NCI-H345 treated with DMSO at 0.1 percent for 48 hours (cell line): ENCODE measurements at regions not wholly inside any gene's neighbourhood (a gene's known extent, or its start where the extent isn't known, plus 50 kb on each side); places are given as distances from the start of the nearest gene placed in this dataset.
A peak's percentile ranks its signal among the peaks of the same experiment; 100 is the strongest.

Experiments
- DNase-seq: peaks from one replicate; lab custom pipeline; 2025; ENCODE audit not compliant: unreplicated experiment; lab: John Stamatoyannopoulos, UW

DNA sequence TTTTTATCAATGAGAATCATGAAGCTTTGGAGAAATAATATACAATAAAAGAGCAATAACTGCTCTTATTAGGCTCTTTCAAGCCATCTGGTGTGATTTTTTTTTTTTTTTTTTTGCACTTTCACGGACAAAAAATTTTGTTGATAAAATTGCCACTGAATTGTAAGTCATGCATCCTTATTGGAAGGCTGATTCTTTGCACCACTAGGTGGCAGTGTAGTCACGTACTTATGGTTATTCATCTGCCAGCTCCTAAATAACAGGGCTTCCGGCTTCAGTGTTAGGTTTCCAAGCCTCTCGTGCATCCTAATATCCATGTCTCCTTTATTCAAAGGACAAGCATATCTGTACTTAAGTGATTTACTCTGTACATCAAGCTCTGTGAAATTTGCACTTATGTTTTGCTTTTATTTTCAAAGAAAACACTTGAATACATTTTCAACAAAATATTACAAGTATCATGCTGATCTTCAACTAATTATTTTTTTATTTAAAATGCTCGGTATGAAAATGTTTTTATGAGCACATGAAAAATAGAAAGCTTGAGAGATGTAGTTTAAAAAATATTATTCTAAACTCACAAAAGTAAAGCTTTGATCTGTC, 1578.3 kb upstream of the TENM3 start:
- DNase-seq: peak; percentile 15

DNA sequence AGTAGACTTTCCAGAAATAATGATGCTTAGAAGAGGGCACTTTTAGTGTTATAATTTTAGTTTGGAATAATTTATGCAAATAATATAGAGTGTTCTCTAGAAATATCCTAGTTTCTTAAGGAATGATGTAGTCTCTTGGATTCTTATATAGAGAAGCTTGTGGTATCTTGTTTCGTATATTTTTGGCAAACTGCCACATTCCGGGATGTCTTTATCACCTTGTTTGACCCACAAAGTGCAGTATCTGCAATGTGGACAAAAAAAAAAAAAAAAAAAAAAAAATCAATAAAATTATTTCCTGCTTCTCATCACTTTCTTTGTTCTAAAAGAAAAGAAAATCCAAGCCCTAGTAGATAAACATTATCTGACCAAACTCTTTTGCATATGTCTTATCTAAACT, 1577.7 kb upstream of the TENM3 start:
- no peak for DNase-seq

DNA sequence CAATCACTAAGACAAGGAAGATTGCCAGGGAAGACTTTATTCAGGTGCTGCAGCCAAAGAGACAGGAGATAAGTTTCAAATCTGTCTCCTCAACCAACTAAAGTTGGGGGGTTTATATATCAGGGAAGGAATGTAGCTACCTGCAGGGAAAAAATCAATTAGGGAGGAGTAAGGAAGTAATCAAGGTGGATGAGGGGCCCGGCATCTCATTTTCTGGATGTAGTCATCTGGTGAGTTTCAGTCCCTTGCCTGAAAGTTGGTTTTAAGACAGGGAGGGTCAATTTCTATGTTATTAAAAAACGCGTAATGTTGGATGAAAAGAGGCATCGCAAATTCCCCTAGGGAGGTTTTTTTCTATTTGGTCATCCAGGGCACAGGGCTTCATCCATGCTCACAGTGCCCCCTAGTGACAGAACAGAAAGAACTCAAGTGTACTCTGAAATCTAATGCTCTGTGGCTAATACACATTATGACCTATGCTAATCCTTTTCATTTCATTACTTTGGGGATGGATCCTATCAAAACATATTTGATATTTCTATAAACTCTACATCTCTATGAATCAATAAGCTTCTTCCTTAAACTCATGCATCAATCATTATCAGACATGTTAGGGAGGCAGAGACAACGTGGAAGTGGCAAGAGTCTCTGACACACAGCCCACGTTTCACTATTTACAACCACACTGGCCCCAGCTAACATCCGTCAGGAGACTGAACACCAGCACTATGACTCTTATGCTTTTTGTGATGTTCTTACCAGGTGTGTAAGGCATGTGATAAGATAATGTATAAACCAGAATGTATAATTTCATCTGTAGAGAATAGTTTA, 1577.0 kb upstream of the TENM3 start:
- no peak for DNase-seq

DNA sequence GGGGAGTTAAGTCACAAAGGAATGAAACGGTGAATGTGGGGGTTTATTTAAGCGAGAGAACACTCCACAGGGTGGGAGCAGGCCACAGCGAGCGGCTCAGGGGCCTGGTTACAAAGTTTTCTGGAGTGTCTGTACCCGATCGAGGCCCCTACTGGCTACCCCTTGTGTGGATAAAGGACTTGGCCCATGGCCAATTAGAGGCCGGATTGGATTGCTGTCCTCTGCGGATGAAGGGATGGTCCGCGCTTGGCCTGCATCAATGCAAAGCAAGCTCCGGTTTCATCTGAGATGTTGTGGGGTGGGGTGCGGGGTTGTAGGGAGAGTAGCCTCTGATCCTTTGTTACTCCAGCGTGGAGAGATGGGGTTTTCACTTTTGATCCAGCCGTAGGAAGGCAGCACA, 1574.5 kb upstream of the TENM3 start:
- DNase-seq: no peak

DNA sequence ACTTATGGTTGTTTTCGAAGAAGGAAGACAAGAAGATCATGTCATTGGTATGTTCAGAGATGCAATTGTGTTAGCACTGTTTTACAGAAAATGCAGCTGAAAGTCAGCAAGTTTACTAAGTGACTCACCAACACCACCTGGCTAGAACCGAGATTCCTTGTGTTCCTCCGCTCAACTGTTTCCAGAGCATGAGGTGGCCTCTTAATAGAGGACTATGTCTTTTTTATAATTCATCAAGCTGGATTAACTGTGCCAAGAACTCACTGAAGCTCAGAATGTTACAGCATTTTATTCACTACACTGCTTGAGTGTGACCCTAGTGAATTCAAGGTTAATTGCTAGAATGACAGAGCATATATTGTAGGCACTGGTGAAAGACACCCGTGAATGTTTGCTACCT, 1573.5 kb upstream of the TENM3 start:
- no peak for DNase-seq

DNA sequence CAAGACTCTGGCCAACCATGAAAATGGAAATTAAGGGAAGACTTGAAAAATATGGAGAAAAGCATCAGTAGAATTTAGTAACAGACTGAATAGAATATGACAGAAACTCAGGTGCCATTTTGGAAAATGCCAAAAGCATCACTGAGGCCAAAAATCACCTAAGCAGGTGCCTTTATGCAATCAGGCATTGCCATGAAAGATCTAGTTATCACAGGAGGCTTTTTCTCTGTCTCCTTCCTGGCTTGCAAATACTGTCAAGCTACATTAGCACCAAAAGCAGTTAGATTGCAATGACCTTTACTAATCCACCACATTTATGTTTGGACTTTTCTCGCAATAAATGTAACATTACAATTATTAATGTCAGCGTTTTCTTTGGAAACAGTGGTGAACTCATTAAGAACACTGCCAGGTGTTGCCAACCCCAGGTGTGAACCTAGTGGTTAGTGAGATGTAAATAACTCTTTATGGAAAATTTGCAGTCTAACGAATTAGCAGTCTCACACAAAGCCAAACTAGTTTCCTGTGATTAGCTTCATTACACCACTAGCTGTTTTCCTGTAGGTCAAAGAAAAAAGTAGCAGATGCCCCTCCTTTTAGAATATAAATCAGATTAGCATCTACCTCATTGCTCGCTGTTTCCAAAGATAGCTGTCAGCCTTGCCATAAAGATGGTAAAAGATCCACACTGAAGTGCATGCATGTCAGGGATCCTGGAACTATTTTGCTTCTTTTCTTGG, 1568.4 kb upstream of the TENM3 start:
- no peak for DNase-seq

DNA sequence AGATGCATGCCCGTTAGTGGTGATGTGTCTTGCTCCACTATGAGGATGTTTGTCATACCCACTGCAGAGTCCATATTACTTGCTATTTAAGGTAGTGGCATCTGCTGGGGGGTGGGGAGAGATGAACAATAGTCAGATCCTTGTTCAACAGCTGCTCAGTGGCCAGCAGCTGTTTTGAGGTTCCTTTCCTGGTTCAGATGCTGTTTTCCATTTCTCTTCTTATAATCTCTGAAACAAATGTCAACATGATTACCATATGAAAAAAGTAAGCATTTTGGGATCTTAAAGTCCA, 1567.9 kb upstream of the TENM3 start:
- DNase-seq: no peak

DNA sequence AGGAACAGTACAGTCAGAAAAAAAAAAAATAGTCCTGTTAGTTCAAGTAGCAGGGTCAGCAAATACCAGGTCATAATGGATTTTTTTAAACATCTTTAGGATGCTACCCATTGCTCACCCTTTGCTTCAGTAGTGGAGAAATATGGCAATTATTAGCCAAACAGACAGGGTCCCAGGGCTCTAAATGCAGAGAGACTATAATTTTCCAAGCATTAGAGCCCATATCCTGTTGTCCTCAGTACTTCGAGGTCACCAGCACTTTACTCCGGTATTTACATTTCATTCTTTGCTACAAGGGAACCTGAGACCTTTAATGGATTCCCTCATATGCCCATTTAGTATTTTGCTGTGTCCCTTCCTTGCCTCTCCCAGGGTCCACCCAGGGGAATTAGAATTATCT, 1562.9 kb upstream of the TENM3 start:
- DNase-seq: no peak

DNA sequence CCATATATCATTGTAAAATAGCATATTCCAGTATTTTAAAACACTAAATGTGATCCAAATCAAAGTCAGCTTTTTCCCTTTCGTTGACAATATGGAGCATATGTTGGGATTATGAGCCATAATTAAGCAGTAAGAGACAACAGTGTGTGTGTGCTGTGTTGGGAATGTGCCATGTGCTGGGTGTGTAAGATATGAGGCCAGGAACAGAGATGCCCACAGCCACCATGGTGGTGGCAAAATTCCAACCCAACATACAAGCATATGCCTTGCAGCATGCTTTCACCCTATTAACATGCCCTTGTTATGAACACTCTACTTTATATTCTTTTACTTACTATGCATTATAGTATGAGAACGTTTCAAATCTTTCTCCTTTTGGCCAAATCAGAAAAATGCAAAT, 1560.4 kb upstream of the TENM3 start:
- no peak for DNase-seq

DNA sequence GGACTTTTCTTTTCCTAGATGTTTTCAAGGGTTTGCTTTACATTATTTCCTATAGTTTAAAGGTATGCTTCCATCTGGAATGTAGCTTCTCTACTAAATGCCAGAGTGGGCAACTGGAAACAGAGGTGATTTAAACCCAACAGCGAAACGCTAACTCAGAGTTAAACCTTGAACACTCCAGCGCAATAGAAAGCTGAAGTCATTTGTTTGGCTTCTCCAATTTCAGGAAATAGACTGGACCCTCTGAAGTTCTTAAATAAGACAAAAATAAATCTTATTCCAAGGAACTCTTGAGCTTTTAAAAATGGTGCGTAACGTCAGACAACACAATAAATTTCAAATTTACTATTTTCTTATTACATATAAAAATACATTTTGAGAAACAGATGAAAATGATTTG, 1560.0 kb upstream of the TENM3 start:
- no peak for DNase-seq

DNA sequence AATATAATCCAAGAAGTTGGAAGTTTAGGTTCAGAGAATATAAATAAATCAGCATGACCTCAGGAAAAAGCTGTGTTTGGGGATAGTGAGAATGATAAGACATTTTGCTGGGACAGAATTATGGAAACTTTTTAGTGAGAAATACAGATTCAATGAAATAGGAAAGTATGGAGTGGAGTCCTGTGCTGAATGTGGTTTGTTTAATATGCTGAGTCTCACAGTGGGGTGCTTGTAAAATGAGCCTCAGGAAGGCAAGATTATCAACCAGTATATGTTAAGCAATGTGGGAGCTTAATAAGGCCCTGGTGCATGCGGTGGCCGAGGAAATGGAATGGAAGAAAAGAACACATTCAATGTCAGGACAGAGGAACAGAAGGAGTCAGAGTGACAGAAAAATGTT, 1554.7 kb upstream of the TENM3 start:
- DNase-seq: no peak

DNA sequence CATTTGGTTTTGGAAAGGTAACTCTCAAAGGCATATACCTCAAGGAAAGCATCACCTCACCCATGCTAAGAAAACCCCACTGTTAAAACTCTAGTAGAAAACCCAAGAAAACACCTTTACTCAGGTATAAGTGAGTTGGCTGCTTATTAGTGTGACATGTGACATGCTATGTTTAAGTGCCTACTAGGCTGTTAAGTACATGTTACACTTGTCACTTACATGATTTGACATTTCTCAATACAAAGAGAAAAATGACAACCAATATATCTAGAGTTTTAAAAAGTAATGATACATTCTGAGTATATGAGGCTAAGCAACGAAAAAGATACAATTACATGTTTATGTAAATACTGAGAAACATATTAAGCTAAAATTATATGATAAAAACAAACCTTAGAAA, 1548.3 kb upstream of the TENM3 start:
- no peak for DNase-seq

DNA sequence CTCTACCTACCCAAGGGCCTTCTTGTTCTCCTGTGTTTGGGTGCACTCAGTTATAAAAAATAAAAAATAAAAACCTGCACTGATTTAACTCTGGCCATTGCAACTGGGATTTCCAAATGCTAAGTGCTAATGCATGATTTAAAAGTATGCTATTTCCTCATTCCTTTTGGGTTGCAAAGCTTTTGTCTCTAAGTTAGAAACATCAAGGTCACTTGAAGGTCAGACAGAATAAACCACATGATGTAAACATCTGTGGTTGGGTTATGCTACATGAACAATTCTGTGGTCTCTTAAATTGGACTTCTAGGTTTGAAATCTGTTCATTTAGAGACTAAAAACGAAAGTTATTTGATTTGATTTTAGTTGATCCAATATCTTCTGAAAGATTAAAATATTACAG, 1547.4 kb upstream of the TENM3 start:
- DNase-seq: no peak

DNA sequence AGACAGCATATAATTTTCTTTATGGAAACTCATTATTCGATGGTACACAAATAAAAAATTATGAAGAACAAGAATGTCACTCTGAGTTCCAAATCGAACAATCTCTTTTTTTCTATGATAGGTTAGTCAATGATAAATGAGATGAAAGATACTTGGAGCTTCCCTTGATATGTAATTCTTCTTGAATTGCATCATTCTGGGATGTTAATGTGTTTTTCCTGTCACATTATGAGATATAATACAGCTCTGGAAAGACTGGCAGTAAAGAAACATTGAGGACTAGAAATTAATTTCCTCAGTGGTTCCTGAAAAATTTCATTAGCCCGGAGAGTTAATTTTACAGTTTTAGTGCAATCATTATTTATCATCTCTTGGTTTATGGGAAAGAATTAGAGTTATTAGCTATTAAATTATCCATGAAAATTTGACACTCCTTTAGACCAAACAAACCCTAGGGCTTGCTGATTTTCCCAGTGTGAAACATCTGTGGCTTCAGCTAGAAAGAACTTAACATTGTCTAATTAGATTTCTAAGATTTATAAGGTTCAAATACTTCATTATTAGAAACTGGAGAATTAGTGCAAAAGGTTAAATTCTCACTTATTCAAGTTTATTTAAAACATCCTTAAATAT, 1546.6 kb upstream of the TENM3 start:
- DNase-seq: no peak

DNA sequence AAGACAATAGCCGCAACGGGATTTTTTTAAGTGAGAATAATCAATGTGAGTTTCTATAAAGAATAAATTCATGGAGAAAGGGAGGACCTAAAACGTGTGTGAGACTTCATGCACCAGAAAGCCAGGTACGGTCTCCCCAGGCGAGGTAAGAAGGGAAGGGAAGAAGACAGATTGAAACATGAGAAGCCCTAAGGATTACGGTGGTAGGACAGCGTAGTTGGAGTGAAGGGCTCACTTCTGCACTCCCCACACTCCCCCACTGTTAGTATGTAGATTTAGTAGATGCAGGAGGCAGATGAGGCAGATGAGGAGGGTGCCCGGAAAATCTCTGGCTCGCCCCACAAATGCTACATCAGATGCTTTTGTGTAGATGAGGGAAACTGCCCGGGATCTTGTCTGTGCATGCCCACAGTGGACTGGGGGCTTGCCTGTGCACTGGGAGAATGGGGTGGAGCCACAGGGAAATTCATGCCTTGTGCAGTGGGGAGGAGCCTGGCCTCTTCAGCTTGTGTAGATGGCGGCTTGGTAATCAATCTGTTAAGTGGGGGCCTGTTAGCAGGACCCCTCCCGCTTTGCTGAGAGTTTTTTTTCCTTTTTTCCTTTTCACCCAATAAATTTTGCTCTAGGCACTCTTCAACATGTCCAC, 1544.5 kb upstream of the TENM3 start:
- no peak for DNase-seq

DNA sequence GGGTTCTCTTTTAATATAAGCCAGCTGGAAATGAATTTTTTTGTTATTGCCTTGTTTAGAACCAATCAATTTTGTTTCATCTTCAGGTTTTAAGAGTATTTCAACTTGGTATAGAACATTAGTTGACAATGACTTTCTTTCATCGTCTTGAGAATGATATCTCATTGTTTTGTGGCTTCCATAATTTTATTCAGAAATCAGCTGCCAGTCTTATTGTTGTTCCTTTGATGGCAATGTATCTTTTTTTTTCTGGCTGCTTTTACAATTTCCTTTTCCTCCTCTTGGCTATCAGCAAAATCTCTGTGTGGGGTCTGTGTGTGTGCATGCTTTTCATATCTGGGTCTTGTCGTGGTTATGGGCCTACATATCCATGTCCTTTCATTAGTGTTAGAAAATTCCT, 1536.4 kb upstream of the TENM3 start:
- no peak for DNase-seq

DNA sequence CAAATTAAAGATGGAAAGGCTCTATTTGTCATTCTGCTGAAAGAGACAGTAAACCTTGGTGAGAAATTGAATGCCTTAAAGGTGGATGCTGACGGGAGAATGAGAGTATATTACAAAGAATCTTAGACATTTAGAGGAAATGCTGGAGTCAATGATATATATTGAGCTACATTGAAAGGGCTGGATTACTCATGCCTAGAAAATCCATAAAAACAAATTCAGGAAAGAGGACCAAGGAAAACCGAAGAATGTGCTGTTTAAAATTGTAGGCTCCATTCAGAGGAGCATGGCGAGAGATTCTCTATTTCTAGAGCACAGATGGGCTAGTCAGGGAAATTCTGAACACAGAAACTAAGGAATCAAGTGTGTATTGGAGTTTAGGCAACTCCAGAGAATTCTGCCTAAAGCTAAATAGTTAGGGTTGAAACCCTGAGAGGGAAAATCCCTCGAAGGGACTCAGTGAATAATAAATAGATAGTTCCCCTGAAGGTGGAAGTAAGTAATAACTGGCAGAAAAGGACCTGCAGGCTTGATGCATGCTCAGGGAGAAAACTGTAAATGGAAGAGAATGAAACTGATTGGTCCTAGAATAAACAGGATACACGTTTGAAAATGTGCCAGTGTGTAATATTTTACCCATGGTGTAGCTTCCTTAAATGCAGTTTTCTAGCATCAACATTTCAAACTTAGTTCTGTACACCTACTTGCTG, 1532.4 kb upstream of the TENM3 start:
- no peak for DNase-seq

DNA sequence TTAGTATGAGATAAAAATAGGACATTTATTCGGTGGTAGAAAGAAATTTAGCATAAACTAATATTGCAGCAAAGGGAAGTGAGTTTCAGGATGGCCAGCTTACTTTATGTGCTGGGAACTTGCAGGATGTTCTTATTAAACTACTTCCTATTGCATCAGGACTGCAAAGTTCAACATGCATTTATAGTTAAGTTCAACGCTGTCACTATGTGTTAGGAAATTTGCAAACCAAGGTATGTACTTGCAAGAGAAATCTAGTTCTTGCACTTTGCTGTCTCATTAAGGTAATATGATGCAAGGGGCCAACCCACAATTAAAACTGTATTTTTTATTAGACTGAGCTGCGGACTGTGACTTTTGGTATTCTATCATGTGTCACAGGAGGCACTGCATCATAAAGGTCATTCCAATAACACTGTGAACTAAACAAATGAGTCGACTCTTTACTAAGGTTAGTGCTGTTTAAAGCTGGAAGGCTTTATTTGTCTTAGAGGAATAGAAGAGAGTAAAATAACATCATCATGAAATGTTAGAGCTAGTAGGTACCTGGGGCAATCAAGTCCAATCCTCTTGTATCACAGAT, 1525.7 kb upstream of the TENM3 start:
- no peak for DNase-seq

DNA sequence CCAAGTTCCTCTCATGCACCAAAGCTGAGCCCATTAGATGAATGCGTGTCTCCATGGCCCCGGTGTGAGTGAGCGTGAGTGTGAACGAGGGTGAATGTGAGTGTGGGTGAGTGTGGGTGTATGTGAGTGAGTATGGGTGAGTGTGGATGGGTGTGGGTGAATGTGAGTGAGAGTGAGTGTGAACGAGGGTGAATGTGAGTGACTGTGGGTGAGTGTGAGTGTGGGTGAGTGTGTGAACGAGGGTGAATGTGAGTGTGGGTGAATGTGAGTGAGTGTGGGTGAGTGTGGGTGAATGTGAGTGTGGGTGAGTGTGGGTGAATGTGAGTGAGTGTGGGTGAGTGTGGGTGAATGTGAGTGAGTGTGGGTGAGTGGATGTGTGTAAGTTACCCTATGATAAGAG, 1521.8 kb upstream of the TENM3 start:
- DNase-seq: no peak

DNA sequence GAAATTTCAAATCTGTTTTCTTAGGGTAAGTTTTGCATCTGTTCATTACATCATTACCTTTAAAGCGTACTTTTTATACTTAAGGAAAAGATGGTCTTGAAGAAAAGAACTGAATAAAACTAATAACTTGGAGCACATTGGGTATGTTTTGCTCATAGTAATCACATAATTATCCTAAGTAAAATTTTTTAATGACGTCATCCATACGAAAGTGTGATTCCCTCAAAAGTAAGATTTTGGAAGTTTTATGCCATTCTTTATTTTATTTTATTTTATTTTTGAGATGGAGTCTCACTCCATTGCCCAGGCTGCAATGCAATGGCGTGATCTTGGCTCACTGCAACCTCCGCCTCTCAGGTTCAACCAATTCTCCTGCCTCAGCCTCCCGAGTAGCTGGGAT, 1516.6 kb upstream of the TENM3 start:
- DNase-seq: no peak

DNA sequence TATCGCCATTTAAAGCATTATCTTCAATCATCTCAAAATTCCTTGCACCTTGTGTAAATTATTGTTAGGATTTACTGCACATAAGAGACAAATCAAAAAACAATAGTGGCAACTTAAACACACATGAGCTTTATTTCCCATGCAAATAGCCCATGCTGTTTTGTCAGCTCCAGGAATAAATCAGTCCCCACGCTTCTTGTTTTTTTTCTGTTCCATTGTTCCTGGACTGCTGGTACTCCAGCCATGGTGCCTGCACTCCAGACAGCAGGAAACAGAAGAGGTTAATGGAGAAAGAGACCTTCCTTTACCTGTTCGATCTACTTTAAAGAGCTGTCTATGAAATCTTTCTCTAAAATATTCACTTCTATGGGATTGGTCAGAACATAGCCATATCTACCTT, 1515.7 kb upstream of the TENM3 start:
- DNase-seq: no peak
